ENCODE measurements at regions not wholly inside any gene's neighbourhood (a gene's known extent, or its start where the extent isn't known, plus 50 kb on each side); places are given as distances from the start of the nearest gene placed in this dataset.

- in situ Hi-C loops (cut with MboI; ENCODE audit: low sequenced_read_pairs) = no loop called here
- Histone ChIP-seq H4K8ac (ENCODE audit: low read depth in 2 of 2, low read length in 2 of 2) (no peak overlapping the region), H3K18ac (ENCODE audit: low read depth, low read length) (no peak overlapping the region), H4K91ac (ENCODE audit: insufficient read depth, low read depth, low read length) (no peak overlapping the region), H2BK5ac (ENCODE audit: low read depth, low read length, poor library complexity, severe bottlenecking) (no peak overlapping the region), H3K56ac (ENCODE audit: extremely low read depth, insufficient read depth, low read length) (no peak overlapping the region), H3K9me1 (ENCODE audit: insufficient read depth, low read length) (no peaks in the 10 kb centered on the region), H2AK9ac (replicated peaks; ENCODE audit: low read depth, low read length, poor library complexity) (peak overlapping the region; percentile 70), H3K27me3 (ENCODE audit: control insufficient read depth, insufficient read depth, low read length) (no peaks in the 10 kb centered on the region), H3K4ac (ENCODE audit: low read depth, low read length) (no peak overlapping the region), H3K9me3 (ENCODE audit: control insufficient read depth, insufficient read depth, low read length) (peaks cover 15% of the 10 kb centered on the region), H4K20me1 (ENCODE audit: insufficient read depth, low read length) (no peaks in the 10 kb centered on the region), H3K27ac (ENCODE audit: insufficient read depth, low read length) (no peak overlapping the region), H3K14ac (replicated peaks; ENCODE audit: low read depth, low read length) (no peak overlapping the region), H3K79me1 (ENCODE audit: low read depth in 1 of 2, low read length in 2 of 2) (no peaks in the 10 kb centered on the region), H2BK120ac (ENCODE audit: low read depth, low read length) (no peak overlapping the region), H2AK5ac (ENCODE audit: low read depth, low read length) (no peak overlapping the region), H3K4me2 (ENCODE audit: low read depth, low read length) (no peak overlapping the region), H3K9ac (ENCODE audit: low read depth, low read length) (no peak overlapping the region), H3K36me3 (ENCODE audit: control insufficient read depth, insufficient read depth, low read length) (no peaks in the 10 kb centered on the region), H2AFZ (replicated peaks; ENCODE audit: low read length, poor library complexity) (no peak overlapping the region), H3K23ac (ENCODE audit: low read depth, low read length) (no peak overlapping the region), H3K4me1 (ENCODE audit: control insufficient read depth, insufficient read depth, low read length) (no peaks in the 10 kb centered on the region), H3K4me3 (ENCODE audit: insufficient read depth, low read depth, low read length) (no peak overlapping the region), H4K5ac (ENCODE audit: low read depth, low read length) (no peak overlapping the region), H2BK15ac (ENCODE audit: low read depth, low read length) (no peak overlapping the region), H2BK20ac (ENCODE audit: low read depth, low read length) (no peak overlapping the region)
- intact Hi-C loops (cut with micrococcal nuclease) = no loop called here
- no TSS peak for BruUV-seq (replicated peaks)
- POLR2A ChIA-PET (ENCODE audit: unreplicated experiment) = no interaction called here
- no peak for TF ChIP-seq CTCF (conservative IDR thresholded peaks at IDR 0.05; ENCODE audit: low read depth, low read length)
- no peak for TF ChIP-seq SMC3 (IDR thresholded peaks at IDR 0.05; ENCODE audit: low read depth, low read length)
- TF ChIP-seq RCOR1 (IDR thresholded peaks at IDR 0.05; ENCODE audit: insufficient replicate concordance, low read length) = no peak
- TF ChIP-seq CEBPB (IDR thresholded peaks at IDR 0.05; ENCODE audit: low read depth, low read length) = no peak
- TF ChIP-seq RFX5 (IDR thresholded peaks at IDR 0.05; ENCODE audit: low read depth, low read length) = no peak
- TF ChIP-seq NFE2L2 (IDR thresholded peaks at IDR 0.05; ENCODE audit: low read depth, low read length) = no peak
- TF ChIP-seq RAD21 (IDR thresholded peaks at IDR 0.05; ENCODE audit: low read length) = no peak
- TF ChIP-seq POLR2A (IDR thresholded peaks at IDR 0.05; ENCODE audit: low read depth, low read length) = no peak
- no peak for TF ChIP-seq MAZ (IDR thresholded peaks at IDR 0.05; ENCODE audit: borderline replicate concordance, low read depth, low read length)
- no peak for TF ChIP-seq MAFK (IDR thresholded peaks at IDR 0.05; ENCODE audit: low read depth, low read length)
- dilution Hi-C loops (cut with HindIII; ENCODE audit: low sequenced_read_pairs, unreplicated experiment) = no loop called here
- 84% methylated on average over 2 of the region's 7 CpGs; no CpG with 5 or more reads in 1 of the 2 experiments for WGBS, 2 experiments (ENCODE audit: extremely low coverage in 2 of 2, insufficient read length in 1 of 2)
- CTCF ChIA-PET = no interaction called here
- DNase-seq (no peak), ATAC-seq (ENCODE audit: low read depth) (no peak)
Measured at GRCh38 chr16:6775712-6776111, 556.9 kb upstream of the RBFOX1 start.
